ENCODE measurements at regions not wholly inside any gene's neighbourhood (a gene's known extent, or its start where the extent isn't known, plus 50 kb on each side); places are given as distances from the start of the nearest gene placed in this dataset.

DNA sequence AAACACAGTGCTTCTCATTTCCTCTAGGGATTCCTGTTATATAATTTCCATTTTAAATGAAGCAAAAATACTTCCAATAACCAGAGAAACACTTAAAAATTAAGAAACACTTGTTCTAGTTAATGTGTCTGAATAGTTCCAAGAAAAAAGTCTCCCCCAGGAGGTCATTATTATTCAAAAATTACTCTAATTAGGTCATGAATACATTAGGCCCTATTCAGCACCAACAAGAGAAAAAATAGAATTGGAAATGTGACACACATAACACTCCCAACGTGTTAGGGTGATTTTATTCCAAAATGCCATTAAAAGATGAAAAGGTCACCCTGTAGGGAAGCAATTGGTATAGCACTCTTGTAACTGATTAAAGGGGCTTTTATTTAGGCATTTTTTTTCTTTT is 382.1 kb downstream of the TUSC7 start:
- TF ChIP-seq, protein P1, sequence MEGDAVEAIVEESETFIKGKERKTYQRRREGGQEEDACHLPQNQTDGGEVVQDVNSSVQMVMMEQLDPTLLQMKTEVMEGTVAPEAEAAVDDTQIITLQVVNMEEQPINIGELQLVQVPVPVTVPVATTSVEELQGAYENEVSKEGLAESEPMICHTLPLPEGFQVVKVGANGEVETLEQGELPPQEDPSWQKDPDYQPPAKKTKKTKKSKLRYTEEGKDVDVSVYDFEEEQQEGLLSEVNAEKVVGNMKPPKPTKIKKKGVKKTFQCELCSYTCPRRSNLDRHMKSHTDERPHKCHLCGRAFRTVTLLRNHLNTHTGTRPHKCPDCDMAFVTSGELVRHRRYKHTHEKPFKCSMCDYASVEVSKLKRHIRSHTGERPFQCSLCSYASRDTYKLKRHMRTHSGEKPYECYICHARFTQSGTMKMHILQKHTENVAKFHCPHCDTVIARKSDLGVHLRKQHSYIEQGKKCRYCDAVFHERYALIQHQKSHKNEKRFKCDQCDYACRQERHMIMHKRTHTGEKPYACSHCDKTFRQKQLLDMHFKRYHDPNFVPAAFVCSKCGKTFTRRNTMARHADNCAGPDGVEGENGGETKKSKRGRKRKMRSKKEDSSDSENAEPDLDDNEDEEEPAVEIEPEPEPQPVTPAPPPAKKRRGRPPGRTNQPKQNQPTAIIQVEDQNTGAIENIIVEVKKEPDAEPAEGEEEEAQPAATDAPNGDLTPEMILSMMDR (IDR thresholded peaks at IDR 0.05; ENCODE audit: borderline replicate concordance, extremely low read depth, insufficient read depth) = no peak
- no peaks in the 10 kb centered on the region for H3K4me1 ChIP-seq (ENCODE audit: control insufficient read depth in 2 of 3, insufficient read depth in 2 of 3, low read depth in 1 of 3, low read length in 3 of 3)
- no peak for FAIRE-seq
- H3K9ac ChIP-seq (ENCODE audit: low read length in 3 of 3) = no peak overlapping the region
- H3K9me3 ChIP-seq (ENCODE audit: control insufficient read depth in 2 of 3, insufficient read depth in 1 of 3, low read length in 3 of 3) = no peaks in the 10 kb centered on the region
- no peak for DNase-seq
- no peak overlapping the region for H3K4me3 ChIP-seq (ENCODE audit: low read length in 3 of 3)
- intact Hi-C loops (cut with DNase I) = no loop called here
- H3K27me3 ChIP-seq (ENCODE audit: control insufficient read depth, insufficient read depth, low read length) = no peaks in the 10 kb centered on the region
- no peak overlapping the region for H3K27ac ChIP-seq (ENCODE audit: low read depth in 2 of 2, low read length in 2 of 2)
- H3K36me3 ChIP-seq (ENCODE audit: control insufficient read depth in 2 of 3, insufficient read depth in 3 of 3, low read length in 3 of 3) = no peaks in the 10 kb centered on the region

GRCh38 chr3:117096549-117096948 is 387.0 kb downstream of the TUSC7 start:
- H3K4me3 ChIP-seq (ENCODE audit: low read length in 3 of 3) = no peak overlapping the region
- no peak overlapping the region for H3K9ac ChIP-seq (ENCODE audit: low read length in 3 of 3)
- H3K36me3 ChIP-seq (ENCODE audit: control insufficient read depth in 2 of 3, insufficient read depth in 3 of 3, low read length in 3 of 3) = no peaks in the 10 kb centered on the region
- H3K9me3 ChIP-seq (ENCODE audit: control insufficient read depth in 2 of 3, insufficient read depth in 1 of 3, low read length in 3 of 3) = peaks cover 0 to 2% (median 0%) of the 10 kb centered on the region in 3 donors
- intact Hi-C loops (cut with DNase I) = no loop called here
- no peak for FAIRE-seq
- no peaks in the 10 kb centered on the region for H3K4me1 ChIP-seq (ENCODE audit: control insufficient read depth in 2 of 3, insufficient read depth in 2 of 3, low read depth in 1 of 3, low read length in 3 of 3)
- TF ChIP-seq, protein P1 (IDR thresholded peaks at IDR 0.05; ENCODE audit: borderline replicate concordance, extremely low read depth, insufficient read depth) = no peak
- DNase-seq = no peak
- no peaks in the 10 kb centered on the region for H3K27me3 ChIP-seq (ENCODE audit: control insufficient read depth, insufficient read depth, low read length)
- no peak overlapping the region for H3K27ac ChIP-seq (ENCODE audit: low read depth in 2 of 2, low read length in 2 of 2)

GRCh38 chr3:117097351-117097750 is 387.8 kb downstream of the TUSC7 start:
- H3K36me3 ChIP-seq (ENCODE audit: control insufficient read depth in 2 of 3, insufficient read depth in 3 of 3, low read length in 3 of 3) = no peaks in the 10 kb centered on the region
- peaks cover 0 to 2% (median 0%) of the 10 kb centered on the region in 3 donors for H3K9me3 ChIP-seq (ENCODE audit: control insufficient read depth in 2 of 3, insufficient read depth in 1 of 3, low read length in 3 of 3)
- no peak overlapping the region for H3K4me3 ChIP-seq (ENCODE audit: low read length in 3 of 3)
- DNase-seq (no peak), FAIRE-seq (no peak)
- no peaks in the 10 kb centered on the region for H3K27me3 ChIP-seq (ENCODE audit: control insufficient read depth, insufficient read depth, low read length)
- H3K9ac ChIP-seq (ENCODE audit: low read length in 3 of 3) = no peak overlapping the region
- intact Hi-C loops (cut with DNase I) = no loop called here
- no peaks in the 10 kb centered on the region for H3K4me1 ChIP-seq (ENCODE audit: control insufficient read depth in 2 of 3, insufficient read depth in 2 of 3, low read depth in 1 of 3, low read length in 3 of 3)
- H3K27ac ChIP-seq (ENCODE audit: low read depth in 2 of 2, low read length in 2 of 2) = no peak overlapping the region
- TF ChIP-seq, protein P1 (IDR thresholded peaks at IDR 0.05; ENCODE audit: borderline replicate concordance, extremely low read depth, insufficient read depth) = no peak

DNA sequence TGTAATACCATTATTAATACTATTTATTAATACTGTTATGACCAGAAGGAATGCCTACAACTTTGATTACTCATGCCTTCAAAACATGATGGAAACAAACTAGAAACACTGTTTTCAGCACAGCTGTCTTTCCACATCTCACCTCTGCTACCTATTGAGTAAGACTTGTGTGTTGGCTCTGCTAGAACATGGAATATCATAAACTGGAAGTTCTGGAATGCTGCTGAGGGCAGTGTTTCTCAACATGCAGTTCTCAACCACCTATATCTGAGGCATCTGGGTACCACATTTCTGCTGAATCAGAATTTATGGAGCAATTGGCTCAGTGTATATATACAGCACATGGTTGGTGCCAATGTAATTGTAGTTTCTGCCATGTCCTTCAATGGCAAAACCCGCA is 392.1 kb downstream of the TUSC7 start:
- Histone ChIP-seq H3K4me1 (ENCODE audit: control insufficient read depth in 2 of 3, insufficient read depth in 2 of 3, low read depth in 1 of 3, low read length in 3 of 3) (no peaks in the 10 kb centered on the region), H3K36me3 (ENCODE audit: control insufficient read depth in 2 of 3, insufficient read depth in 3 of 3, low read length in 3 of 3) (no peaks in the 10 kb centered on the region), H3K9ac (ENCODE audit: low read length in 3 of 3) (no peak overlapping the region), H3K9me3 (ENCODE audit: control insufficient read depth in 2 of 3, insufficient read depth in 1 of 3, low read length in 3 of 3) (peaks cover 0 to 2% (median 0%) of the 10 kb centered on the region in 3 donors), H3K27ac (ENCODE audit: low read depth in 2 of 2, low read length in 2 of 2) (no peak overlapping the region), H3K4me3 (ENCODE audit: low read length in 3 of 3) (no peak overlapping the region), H3K27me3 (ENCODE audit: control insufficient read depth, insufficient read depth, low read length) (no peaks in the 10 kb centered on the region)
- intact Hi-C loops (cut with DNase I) = no loop called here
- FAIRE-seq (no peak), DNase-seq (no peak)
- TF ChIP-seq, protein P1 (IDR thresholded peaks at IDR 0.05; ENCODE audit: borderline replicate concordance, extremely low read depth, insufficient read depth) = no peak

Measured in kidney (tissue), 13 donors.